ENCODE measurements at regions not wholly inside any gene's neighbourhood (a gene's known extent, or its start where the extent isn't known, plus 50 kb on each side); places are given as distances from the start of the nearest gene placed in this dataset.

GRCh38 chr5:173689171-173689736, 72.8 kb upstream of the BOD1 start:
- no peak overlapping the region for H3K27ac ChIP-seq (ENCODE audit: insufficient read depth, low read length)
- H3K4me3 ChIP-seq (ENCODE audit: insufficient read depth, low read depth, low read length): no peak overlapping the region
- TF ChIP-seq NFE2L2 (IDR thresholded peaks at IDR 0.05; ENCODE audit: low read depth, low read length): no peak
- no peak for TF ChIP-seq MXI1 (IDR thresholded peaks at IDR 0.05; ENCODE audit: borderline replicate concordance, low read depth, low read length)
- TF ChIP-seq CHD1 (IDR thresholded peaks at IDR 0.05; ENCODE audit: low read depth, low read length): no peak
- H3K4me2 ChIP-seq (ENCODE audit: low read depth, low read length): no peak overlapping the region
- H2AFZ ChIP-seq (replicated peaks; ENCODE audit: low read length, poor library complexity): no peak overlapping the region
- DNase-seq (no peak), ATAC-seq (ENCODE audit: low read depth) (no peak)
- H2BK15ac ChIP-seq (ENCODE audit: low read depth, low read length): no peak overlapping the region
- H2AK9ac ChIP-seq (replicated peaks; ENCODE audit: low read depth, low read length, poor library complexity): no peak overlapping the region
- no peak overlapping the region for H2BK5ac ChIP-seq (ENCODE audit: low read depth, low read length, poor library complexity, severe bottlenecking)
- H3K18ac ChIP-seq (ENCODE audit: low read depth, low read length): no peak overlapping the region
- H3K9ac ChIP-seq (ENCODE audit: low read depth, low read length): no peak overlapping the region
- H4K5ac ChIP-seq (ENCODE audit: low read depth, low read length): no peak overlapping the region
- dilution Hi-C loops (cut with HindIII; ENCODE audit: low sequenced_read_pairs, unreplicated experiment): no loop called here
- no peaks in the 10 kb centered on the region for H3K79me1 ChIP-seq (ENCODE audit: low read depth in 1 of 2, low read length in 2 of 2)
- 80% methylated on average over 1 of the region's 7 CpGs; no CpG with 5 or more reads in 1 of the 2 experiments for WGBS, 2 experiments (ENCODE audit: extremely low coverage in 2 of 2, insufficient read length in 1 of 2)
- CTCF ChIA-PET: no interaction called here
- H3K14ac ChIP-seq (replicated peaks; ENCODE audit: low read depth, low read length): no peak overlapping the region
- H2BK20ac ChIP-seq (ENCODE audit: low read depth, low read length): no peak overlapping the region
- no peak overlapping the region for H3K4ac ChIP-seq (ENCODE audit: low read depth, low read length)
- H4K20me1 ChIP-seq (ENCODE audit: insufficient read depth, low read length): no peaks in the 10 kb centered on the region
- H2AK5ac ChIP-seq (ENCODE audit: low read depth, low read length): no peak overlapping the region
- H4K8ac ChIP-seq (ENCODE audit: low read depth in 2 of 2, low read length in 2 of 2): no peak overlapping the region
- no peaks in the 10 kb centered on the region for H3K36me3 ChIP-seq (ENCODE audit: control insufficient read depth, insufficient read depth, low read length)
- in situ Hi-C loops (cut with MboI; ENCODE audit: low sequenced_read_pairs): no loop called here
- H3K9me3 ChIP-seq (ENCODE audit: control insufficient read depth, insufficient read depth, low read length): no peaks in the 10 kb centered on the region
- intact Hi-C loops (cut with micrococcal nuclease): no loop called here
- H3K27me3 ChIP-seq (ENCODE audit: control insufficient read depth, insufficient read depth, low read length): no peaks in the 10 kb centered on the region; the same call in 1 of the 2 replicates
- H3K23ac ChIP-seq (ENCODE audit: low read depth, low read length): no peak overlapping the region
- H3K4me1 ChIP-seq (ENCODE audit: control insufficient read depth, insufficient read depth, low read length): no peaks in the 10 kb centered on the region
- H4K91ac ChIP-seq (ENCODE audit: insufficient read depth, low read depth, low read length): no peak overlapping the region
- POLR2A ChIA-PET (ENCODE audit: unreplicated experiment): no interaction called here
- no peaks in the 10 kb centered on the region for H3K9me1 ChIP-seq (ENCODE audit: insufficient read depth, low read length)
- no peak overlapping the region for H2BK120ac ChIP-seq (ENCODE audit: low read depth, low read length)
- no peak overlapping the region for H3K56ac ChIP-seq (ENCODE audit: extremely low read depth, insufficient read depth, low read length)
- no TSS peak for BruUV-seq (replicated peaks)
